Hepatocyte (in vitro differentiated cells): ENCODE measurements at regions not wholly inside any gene's neighbourhood (a gene's known extent, or its start where the extent isn't known, plus 50 kb on each side); places are given as distances from the start of the nearest gene placed in this dataset.

Experiments
- DNase-seq: peaks from one replicate; pipeline ENCODE4 v3.0.0-alpha.2; 2016; ENCODE audit warnings: low spot score
- H2AFZ ChIP-seq: fragments of 200-600 bp; sonication (generic); 2 replicates; pipeline ENCODE4 v1.6.0; 2016; ENCODE audit warnings: antibody characterized with exemption, mild to moderate bottlenecking
- H3K27ac ChIP-seq: fragments of 200-600 bp; sonication (generic); 2 replicates; pipeline ENCODE4 v1.5.1; 2016; ENCODE audit warnings: mild to moderate bottlenecking
- H3K27me3 ChIP-seq: fragments of 200-600 bp; sonication (generic); 2 replicates; pipeline ENCODE4 v1.6.1; 2016
- H3K36me3 ChIP-seq: fragments of 200-600 bp; sonication (generic); replicated peaks from 2 replicates; pipeline ENCODE4 v1.5.1; 2016; ENCODE audit warnings: low read depth; ENCODE audit not compliant: insufficient read depth
- H3K4me1 ChIP-seq: fragments of 200-600 bp; sonication (generic); 2 replicates; pipeline ENCODE4 v1.5.1; 2016; ENCODE audit warnings: mild to moderate bottlenecking, moderate library complexity; ENCODE audit not compliant: insufficient read depth
- H3K4me2 ChIP-seq: fragments of 200-600 bp; sonication (generic); 2 replicates; pipeline ENCODE4 v1.6.0; 2016
- H3K4me3 ChIP-seq: fragments of 200-600 bp; sonication (generic); 2 replicates; pipeline ENCODE4 v1.5.1; 2016; ENCODE audit warnings: mild to moderate bottlenecking
- H3K79me2 ChIP-seq: fragments of 200-600 bp; sonication (generic); 2 replicates; pipeline ENCODE4 v1.6.0; 2017; ENCODE audit warnings: mild to moderate bottlenecking
- H3K9me2 ChIP-seq: fragments of 200-600 bp; sonication (generic); replicated peaks from 2 replicates; pipeline ENCODE4 v1.6.0; 2017; ENCODE audit warnings: mild to moderate bottlenecking; ENCODE audit not compliant: insufficient read depth
- H3K9me3 ChIP-seq: fragments of 200-600 bp; sonication (generic); 2 replicates; pipeline ENCODE4 v1.5.1; 2016; ENCODE audit warnings: low read depth, mild to moderate bottlenecking
- H4K20me1 ChIP-seq: fragments of 200-600 bp; sonication (generic); 2 replicates; pipeline ENCODE4 v1.6.0; 2016; ENCODE audit warnings: mild to moderate bottlenecking; ENCODE audit not compliant: insufficient read depth, poor library complexity, severe bottlenecking
- CTCF ChIP-seq: fragments of 200-600 bp; sonication (generic); IDR thresholded peaks from 2 replicates; pipeline ENCODE4 v1.5.1; 2016; ENCODE audit warnings: antibody characterized with exemption, mild to moderate bottlenecking; ENCODE audit not compliant: poor library complexity
- EZH2 ChIP-seq: fragments of 200-600 bp; sonication (generic); IDR thresholded peaks from 2 replicates; pipeline ENCODE4 v1.6.1; 2016; ENCODE audit warnings: antibody characterized with exemption, mild to moderate bottlenecking, borderline replicate concordance
- EZH2phosphoT487 ChIP-seq: fragments of 200-600 bp; sonication (generic); IDR thresholded peaks from one replicate; pipeline ENCODE4 v1.6.1; 2018; ENCODE audit warnings: antibody characterized with exemption, mild to moderate bottlenecking, low read depth, moderate library complexity; ENCODE audit not compliant: unreplicated experiment, severe bottlenecking
- WGBS: methylation state at CpG from one replicate; pipeline ENCODE4 v1.1.6; 2016; ENCODE audit warnings: low lambda C conversion rate; ENCODE audit errors: missing lambda C conversion rate; 5-methylcytosine and 5-hydroxymethylcytosine counted together

GRCh38 chr11:37699644-37700043 lies 1101.6 kb upstream of the RAG2 start:
- WGBS, result 72% methylated on average over 2 of the region's 2 CpGs
- TF ChIP-seq CTCF (no peak), EZH2 (no peak), EZH2phosphoT487 (no peak)

GRCh38 chr11:37695283-37695682 lies 1097.2 kb upstream of the RAG2 start:
- H3K27ac ChIP-seq, result no peak overlapping the region
- H4K20me1 ChIP-seq, result no peaks in the 10 kb centered on the region
- no peak overlapping the region for H2AFZ ChIP-seq
- no peaks in the 10 kb centered on the region for H3K9me2 ChIP-seq
- H3K4me3 ChIP-seq, result no peak overlapping the region
- no peaks in the 10 kb centered on the region for H3K79me2 ChIP-seq
- no peaks in the 10 kb centered on the region for H3K9me3 ChIP-seq
- no peak for TF ChIP-seq EZH2phosphoT487
- no peak for TF ChIP-seq CTCF
- TF ChIP-seq EZH2, result no peak
- no peaks in the 10 kb centered on the region for H3K27me3 ChIP-seq
- H3K36me3 ChIP-seq, result no peaks in the 10 kb centered on the region
- no peak for DNase-seq
- no peak overlapping the region for H3K4me2 ChIP-seq
- no peaks in the 10 kb centered on the region for H3K4me1 ChIP-seq

More at GRCh38 chr11:37699644-37700043, 1101.6 kb upstream of the RAG2 start:
- DNase-seq, result no peak
- Histone ChIP-seq H3K9me2 (no peaks in the 10 kb centered on the region), H3K27me3 (no peaks in the 10 kb centered on the region), H4K20me1 (no peaks in the 10 kb centered on the region), H3K4me2 (no peak overlapping the region), H3K4me1 (no peaks in the 10 kb centered on the region), H3K79me2 (no peaks in the 10 kb centered on the region), H2AFZ (no peak overlapping the region), H3K4me3 (no peak overlapping the region), H3K9me3 (no peaks in the 10 kb centered on the region), H3K27ac (no peak overlapping the region), H3K36me3 (no peaks in the 10 kb centered on the region)

DNA sequence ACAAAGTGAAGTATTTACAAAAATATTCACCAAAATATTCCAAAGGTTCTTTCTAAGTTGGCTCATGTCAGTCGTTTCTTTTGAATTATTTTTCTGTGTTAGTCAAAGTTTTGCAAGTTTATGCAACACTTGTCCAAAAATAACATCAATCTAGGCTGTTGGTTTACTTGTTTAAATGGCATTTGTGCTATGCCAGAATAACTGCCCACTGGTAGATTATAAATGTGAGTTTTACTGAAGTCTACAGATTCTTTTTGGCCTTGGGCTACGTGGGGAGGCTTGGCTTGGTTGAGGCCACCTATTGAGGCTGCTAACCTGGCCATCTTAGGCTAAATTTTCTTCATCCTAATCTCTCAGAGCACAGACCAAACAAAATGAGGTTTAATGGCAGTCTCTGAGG lies 1091.9 kb upstream of the RAG2 start:
- Histone ChIP-seq H4K20me1 (no peaks in the 10 kb centered on the region), H3K27me3 (no peaks in the 10 kb centered on the region), H3K36me3 (no peaks in the 10 kb centered on the region), H3K9me2 (no peaks in the 10 kb centered on the region), H3K79me2 (no peaks in the 10 kb centered on the region), H2AFZ (no peak overlapping the region), H3K9me3 (no peaks in the 10 kb centered on the region), H3K4me3 (no peak overlapping the region), H3K27ac (no peak overlapping the region), H3K4me1 (no peaks in the 10 kb centered on the region), H3K4me2 (no peak overlapping the region)
- no peak for TF ChIP-seq EZH2
- TF ChIP-seq EZH2phosphoT487, result no peak
- no peak for TF ChIP-seq CTCF
- WGBS, result 69% methylated on average over 2 of the region's 2 CpGs
- no peak for DNase-seq

- Histone ChIP-seq H3K4me1 (no peaks in the 10 kb centered on the region), H3K4me2 (no peak overlapping the region), H3K36me3 (no peaks in the 10 kb centered on the region), H3K27ac (no peak overlapping the region), H2AFZ (no peak overlapping the region), H3K27me3 (no peaks in the 10 kb centered on the region), H3K79me2 (no peaks in the 10 kb centered on the region), H4K20me1 (no peaks in the 10 kb centered on the region), H3K9me3 (no peaks in the 10 kb centered on the region), H3K4me3 (no peak overlapping the region), H3K9me2 (no peaks in the 10 kb centered on the region)
- TF ChIP-seq EZH2phosphoT487 (no peak), CTCF (no peak)
- WGBS, result 52% methylated on average over 2 of the region's 2 CpGs
- no peak for DNase-seq
These were observed 1090.4 kb upstream of the RAG2 start for GRCh38 chr11:37688456-37688855.
